Skin epidermis (tissue), 12 donors: ENCODE measurements at regions not wholly inside any gene's neighbourhood (a gene's known extent, or its start where the extent isn't known, plus 50 kb on each side); places are given as distances from the start of the nearest gene placed in this dataset.

Experiments
- H3K27ac ChIP-seq, 21 experiments: fragments of 200-600 bp; sonication (generic) in 11 of 21; one replicate each; pipeline ENCODE4 v1.5.0; 2020; ENCODE audit warnings: mild to moderate bottlenecking in 3 of 21, inconsistent platforms in 2 of 21, moderate library complexity in 2 of 21
- H3K4me3 ChIP-seq, 7 experiments: fragments of 200-600 bp; sonication (generic) in 2 of 7; one replicate each; pipeline ENCODE4 v1.5.0; 2020; ENCODE audit warnings: inconsistent platforms in 2 of 7, mild to moderate bottlenecking in 2 of 7, moderate library complexity in 1 of 7

GRCh38 chr7:42987648-42988214 is 55.6 kb downstream of the MRPL32 start:
- H3K4me3 ChIP-seq: no peak overlapping the region
- H3K27ac ChIP-seq: no peak overlapping the region

- Histone ChIP-seq H3K27ac (no peak overlapping the region), H3K4me3 (no peak overlapping the region)
Observed at GRCh38 chr7:42991024-42991423, 58.8 kb downstream of the MRPL32 start.

GRCh38 chr7:42991913-42992591 is 59.9 kb downstream of the MRPL32 start:
- H3K4me3 ChIP-seq: no peak overlapping the region
- H3K27ac ChIP-seq: no peak overlapping the region

GRCh38 chr7:42993038-42993437 is 60.9 kb downstream of the MRPL32 start:
- no peak overlapping the region for H3K4me3 ChIP-seq
- no peak overlapping the region for H3K27ac ChIP-seq

- Histone ChIP-seq H3K4me3 (no peak overlapping the region), H3K27ac (no peak overlapping the region)
Observed at GRCh38 chr7:42994096-42994495, 61.9 kb downstream of the MRPL32 start.

GRCh38 chr7:42997611-42998010 is 65.4 kb downstream of the MRPL32 start:
- Histone ChIP-seq H3K4me3 (no peak overlapping the region), H3K27ac (no peak overlapping the region)

- H3K27ac ChIP-seq: no peak overlapping the region
Observed at GRCh38 chr7:43004082-43004481, 71.9 kb downstream of the MRPL32 start.

GRCh38 chr7:43006008-43006407 is 73.8 kb downstream of the MRPL32 start:
- H3K4me3 ChIP-seq: no peak overlapping the region
- no peak overlapping the region for H3K27ac ChIP-seq

More at GRCh38 chr7:43004082-43004481, 71.9 kb downstream of the MRPL32 start:
- no peak overlapping the region for H3K4me3 ChIP-seq

- Histone ChIP-seq H3K4me3 (no peak overlapping the region), H3K27ac (no peak overlapping the region)
Observed at GRCh38 chr7:43010061-43010460, 77.9 kb downstream of the MRPL32 start.

GRCh38 chr7:43011879-43012278 is 79.7 kb downstream of the MRPL32 start:
- no peak overlapping the region for H3K27ac ChIP-seq
- no peak overlapping the region for H3K4me3 ChIP-seq

- H3K4me3 ChIP-seq: no peak overlapping the region
Observed at GRCh38 chr7:43014406-43014805, 82.2 kb downstream of the MRPL32 start.

GRCh38 chr7:43015301-43015700 is 83.1 kb downstream of the MRPL32 start:
- Histone ChIP-seq H3K27ac (no peak overlapping the region), H3K4me3 (no peak overlapping the region)

More at GRCh38 chr7:43014406-43014805, 82.2 kb downstream of the MRPL32 start:
- H3K27ac ChIP-seq: no peak overlapping the region

GRCh38 chr7:43018446-43018845 is 86.3 kb downstream of the MRPL32 start:
- Histone ChIP-seq H3K4me3 (no peak overlapping the region), H3K27ac (no peak overlapping the region)

- Histone ChIP-seq H3K27ac (no peak overlapping the region), H3K4me3 (no peak overlapping the region)
Observed at GRCh38 chr7:43021431-43021830, 89.3 kb downstream of the MRPL32 start.

GRCh38 chr7:43022008-43022407 is 89.8 kb downstream of the MRPL32 start:
- no peak overlapping the region for H3K27ac ChIP-seq
- no peak overlapping the region for H3K4me3 ChIP-seq

GRCh38 chr7:43033369-43033768 is 79.1 kb upstream of the HECW1 start:
- Histone ChIP-seq H3K4me3 (no peak overlapping the region), H3K27ac (no peak overlapping the region)

GRCh38 chr7:43034535-43035002 is 77.9 kb upstream of the HECW1 start:
- Histone ChIP-seq H3K4me3 (no peak overlapping the region), H3K27ac (no peak overlapping the region)

GRCh38 chr7:43037531-43037930 is 74.9 kb upstream of the HECW1 start:
- Histone ChIP-seq H3K27ac (peak overlapping the region in 2 of 21 experiments; percentile 16 to 58), H3K4me3 (no peak overlapping the region)

GRCh38 chr7:43038254-43038653 is 74.2 kb upstream of the HECW1 start:
- H3K27ac ChIP-seq: peak overlapping the region in 2 of 21 experiments; percentile 18 to 58

GRCh38 chr7:43039346-43039745 is 73.1 kb upstream of the HECW1 start:
- Histone ChIP-seq H3K27ac (peak overlapping the region in 1 of 21 experiments; percentile 16), H3K4me3 (no peak overlapping the region)

More at GRCh38 chr7:43038254-43038653, 74.2 kb upstream of the HECW1 start:
- H3K4me3 ChIP-seq: no peak overlapping the region

GRCh38 chr7:43040461-43040860 is 72.0 kb upstream of the HECW1 start:
- no peak overlapping the region for H3K4me3 ChIP-seq
- no peak overlapping the region for H3K27ac ChIP-seq
